Endometrium (tissue), 2 donors: ENCODE measurements at regions not wholly inside any gene's neighbourhood (a gene's known extent, or its start where the extent isn't known, plus 50 kb on each side); places are given as distances from the start of the nearest gene placed in this dataset.
"Not testable (repeated sequence)": the region's sequence is repeated elsewhere in the genome, so short reads cannot be mapped to it uniquely, and the experiment has no call there.

ENCODE experiments used
- FAIRE-seq: peaks from 2 replicates; lab custom pipeline; 2012; peaks lifted over from hg19 to GRCh38; lab: Jason Lieb, UNC
- donor health status: control.
- donor health status: control.

DNA sequence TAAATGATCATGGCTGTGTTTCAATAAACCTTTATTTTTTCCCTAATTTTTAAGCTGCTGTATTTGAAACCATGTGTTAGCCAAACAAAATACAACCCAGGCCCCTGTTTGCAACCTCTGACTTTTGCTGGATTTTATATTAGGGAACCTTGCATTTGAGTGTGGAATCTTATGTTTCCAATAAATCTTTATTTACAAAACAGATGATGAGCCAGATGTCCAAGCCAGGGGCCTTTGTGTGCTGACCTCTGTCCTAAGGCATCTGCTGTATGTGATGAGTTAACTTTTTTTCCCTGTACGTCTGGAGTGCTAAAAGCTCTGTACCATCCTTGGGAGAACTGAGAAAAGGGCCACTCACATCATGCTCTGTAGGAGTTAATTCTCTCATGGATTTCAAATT is 162.9 kb downstream of the TRIB2 start:
- no peak for FAIRE-seq

- no peak for FAIRE-seq
Observed at GRCh38 chr2:12881952-12882351, 165.2 kb downstream of the TRIB2 start.

DNA sequence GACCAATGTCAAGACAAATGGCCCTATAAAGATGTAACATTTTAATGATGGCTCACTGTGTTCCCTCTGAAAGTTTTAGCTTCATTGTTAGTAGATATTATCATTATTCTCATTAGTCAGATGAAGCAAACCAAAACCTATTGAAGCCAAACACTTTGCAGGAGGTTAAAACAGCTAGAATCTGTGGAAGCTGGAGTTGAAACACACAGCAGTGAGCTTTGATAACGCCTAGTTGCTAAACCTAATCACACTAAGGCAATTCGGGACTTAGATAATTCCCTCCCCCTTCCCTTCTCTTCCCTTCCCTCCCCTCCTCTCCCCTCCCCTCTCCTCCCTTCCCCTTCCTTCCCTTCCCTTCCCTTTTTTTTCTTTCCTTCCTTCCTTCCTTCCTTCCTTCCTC is 165.7 kb downstream of the TRIB2 start:
- FAIRE-seq, result no peak

DNA sequence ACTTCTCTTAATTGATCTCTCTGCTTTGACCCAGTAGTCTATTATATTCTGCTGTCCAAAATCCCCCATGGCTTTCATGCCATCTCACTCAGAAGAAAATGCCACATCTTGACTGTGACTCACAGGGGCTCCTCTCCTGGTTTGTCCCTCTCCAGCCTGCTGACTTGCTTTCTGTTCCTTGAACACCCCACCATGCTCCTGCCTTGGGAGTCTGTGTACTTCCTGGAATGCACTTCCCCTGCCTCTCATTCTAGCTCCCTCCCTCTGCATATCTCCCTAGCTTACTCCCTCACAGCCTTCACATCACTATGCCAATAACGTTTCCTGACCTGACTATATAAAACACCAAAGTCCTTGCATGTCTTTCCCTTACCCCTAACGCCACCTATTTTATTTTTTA is 167.2 kb downstream of the TRIB2 start:
- FAIRE-seq, result no peak

- FAIRE-seq, result no peak
Observed at GRCh38 chr2:12884713-12885282, 168.1 kb downstream of the TRIB2 start.

- no peak for FAIRE-seq
Observed at GRCh38 chr2:12890066-12890465, 173.3 kb downstream of the TRIB2 start.

DNA sequence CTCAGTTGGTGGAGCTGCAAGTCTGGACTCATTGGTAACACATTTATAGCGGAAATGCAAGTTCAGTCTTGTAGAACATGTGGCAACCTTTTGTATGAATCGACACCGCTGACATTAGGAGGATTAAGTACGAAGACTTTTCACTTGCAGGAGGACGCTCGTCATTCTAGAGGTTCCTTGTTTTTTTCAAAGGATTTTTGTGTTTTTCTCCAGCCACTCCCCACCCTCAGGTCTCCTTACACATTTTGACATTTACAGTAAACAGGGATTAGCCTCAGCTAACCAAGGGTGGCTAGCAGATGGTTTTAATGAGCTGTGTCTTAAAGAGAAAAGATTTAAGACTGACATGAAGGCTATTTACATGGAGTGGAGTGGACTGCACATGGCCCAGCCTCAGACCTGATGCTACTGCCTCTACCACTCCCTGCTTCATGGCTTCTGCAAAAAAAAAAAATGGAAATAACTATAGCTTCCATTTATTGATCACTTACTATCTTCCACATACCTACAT is 173.8 kb downstream of the TRIB2 start:
- FAIRE-seq, result no peak

- FAIRE-seq, result no peak
Observed at GRCh38 chr2:12895017-12895416, 178.3 kb downstream of the TRIB2 start.

- FAIRE-seq, result no peak
Observed at GRCh38 chr2:12896318-12896982, 179.7 kb downstream of the TRIB2 start.

- FAIRE-seq, result no peak
Observed at GRCh38 chr2:12897181-12897580, 180.4 kb downstream of the TRIB2 start.

GRCh38 chr2:12903272-12903671 is 186.5 kb downstream of the TRIB2 start:
- no peak for FAIRE-seq

DNA sequence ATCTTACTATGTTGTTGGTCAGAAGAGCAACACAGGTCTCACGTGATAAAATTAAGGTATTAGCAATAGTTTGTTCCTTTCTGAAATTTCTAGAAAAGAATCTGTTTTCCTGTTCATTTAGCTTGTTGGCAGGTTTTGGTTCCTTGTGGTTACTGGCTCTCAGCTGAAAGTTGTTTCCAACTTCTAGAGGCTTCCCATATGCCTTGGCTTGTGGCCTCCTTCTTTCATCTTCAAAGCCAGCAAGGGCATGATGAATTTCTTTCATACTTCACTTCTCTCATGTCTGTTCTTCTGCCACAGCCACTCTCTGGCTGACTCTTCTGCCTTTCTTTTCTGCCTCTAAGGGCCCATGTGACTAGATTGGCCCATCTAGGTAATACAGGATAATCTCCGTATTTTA is 193.7 kb downstream of the TRIB2 start:
- FAIRE-seq, result no peak

GRCh38 chr2:12915787-12916186 is 199.1 kb downstream of the TRIB2 start:
- peak; percentile 18 for FAIRE-seq

- FAIRE-seq, result no peak
Observed at GRCh38 chr2:12918138-12918834, 201.6 kb downstream of the TRIB2 start.

- no peak for FAIRE-seq
Observed at GRCh38 chr2:12918835-12919445, 202.2 kb downstream of the TRIB2 start.

DNA sequence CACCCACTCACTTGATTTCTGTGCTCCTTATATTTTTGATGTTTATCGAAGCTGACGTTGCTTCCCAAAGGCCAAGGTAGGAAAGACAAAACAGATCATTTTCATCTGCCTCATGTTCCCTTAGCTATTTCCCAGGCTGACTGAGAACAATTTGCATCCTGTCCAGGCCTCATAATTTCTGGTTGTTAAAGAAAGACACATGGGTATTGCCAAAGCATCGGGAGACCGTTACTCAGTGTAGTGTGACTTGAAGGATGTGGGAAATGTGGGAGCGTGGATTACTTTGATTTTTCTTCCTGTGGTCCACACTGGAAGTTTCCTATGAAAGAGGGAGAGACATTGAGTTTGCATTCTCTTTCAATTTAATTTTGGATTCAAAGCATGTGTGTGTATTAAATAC is 204.6 kb downstream of the TRIB2 start:
- FAIRE-seq, result no peak

GRCh38 chr2:12923907-12924610 is 207.3 kb downstream of the TRIB2 start:
- no peak for FAIRE-seq

DNA sequence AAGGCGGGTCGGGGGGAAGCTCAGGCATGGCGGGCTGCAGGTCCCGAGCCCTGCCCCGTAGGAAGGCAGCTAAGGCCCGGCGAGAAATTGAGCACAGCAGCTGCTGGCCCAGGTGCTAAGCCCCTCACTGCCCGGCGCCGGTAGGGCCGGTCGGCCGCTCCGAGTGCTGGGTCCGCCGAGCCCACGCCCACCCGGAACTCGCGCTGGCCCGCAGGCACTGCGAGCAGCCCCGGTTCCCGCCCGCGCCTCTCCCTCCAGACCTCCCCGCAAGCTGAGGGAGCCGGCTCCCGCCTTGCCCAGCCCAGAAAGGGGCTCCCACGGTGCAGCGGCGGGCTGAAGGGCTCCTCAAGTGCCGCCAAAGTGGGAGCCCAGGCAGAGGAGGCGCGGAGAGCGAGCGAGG is 209.9 kb downstream of the TRIB2 start:
- FAIRE-seq, result not testable (repeated sequence)

- no peak for FAIRE-seq
Observed at GRCh38 chr2:12928197-12928774, 211.6 kb downstream of the TRIB2 start.

- FAIRE-seq, result no peak
Observed at GRCh38 chr2:12928775-12929401, 212.2 kb downstream of the TRIB2 start.

- FAIRE-seq, result no peak
Observed at GRCh38 chr2:12929758-12930157, 213.0 kb downstream of the TRIB2 start.

DNA sequence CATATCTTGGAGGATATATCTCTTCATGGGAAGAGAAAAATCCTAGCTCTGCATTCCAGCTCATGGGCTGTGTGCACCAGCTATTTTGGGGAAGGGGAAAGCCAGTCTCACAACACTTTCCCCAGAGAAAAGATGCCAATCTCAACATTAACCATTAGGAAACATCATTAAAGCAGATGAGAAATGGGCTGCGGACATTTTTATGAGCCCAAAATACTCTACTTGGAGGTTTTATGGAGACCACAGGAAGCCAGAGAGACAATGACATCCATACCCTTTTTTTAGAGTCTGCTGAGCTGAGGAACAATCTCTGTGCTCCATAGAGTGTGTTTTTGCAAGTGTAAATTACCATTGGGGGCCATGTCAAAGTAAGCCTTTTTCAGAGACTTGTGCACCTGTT is 213.7 kb downstream of the TRIB2 start:
- FAIRE-seq, result no peak
